ENCODE measurements at regions not wholly inside any gene's neighbourhood (a gene's known extent, or its start where the extent isn't known, plus 50 kb on each side); places are given as distances from the start of the nearest gene placed in this dataset.

DNA sequence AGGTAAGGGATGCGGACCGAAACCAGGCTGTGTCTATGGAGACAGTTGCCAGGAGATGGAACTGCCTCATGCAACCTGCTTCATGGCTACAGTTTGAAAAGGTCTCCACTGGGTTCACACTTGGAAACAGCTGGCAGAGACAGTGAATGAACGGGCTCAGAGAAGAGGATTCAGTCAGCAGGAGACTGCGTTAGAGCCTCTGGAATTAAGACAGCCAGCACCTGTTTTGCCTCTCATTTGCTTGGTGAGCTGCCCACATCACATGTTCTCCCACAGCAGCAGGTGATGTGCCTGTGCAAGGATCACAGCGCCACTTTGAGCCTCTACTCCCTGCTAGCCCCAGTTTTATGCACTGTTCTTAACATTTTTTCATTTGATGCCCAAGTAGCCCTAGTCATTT lies 321.0 kb downstream of the PLPP3 start:
- Mint-ChIP-seq H3K4me1 (ENCODE audit: insufficient read depth, unreplicated experiment) (peaks cover 10% of the 10 kb centered on the region), H3K27ac (ENCODE audit: low read depth, unreplicated experiment) (no peak overlapping the region), H3K4me3 (ENCODE audit: unreplicated experiment) (no peak overlapping the region), H3K36me3 (ENCODE audit: insufficient read depth, unreplicated experiment) (no peaks in the 10 kb centered on the region), H3K27me3 (ENCODE audit: insufficient read depth, unreplicated experiment) (no peaks in the 10 kb centered on the region), H3K9me3 (ENCODE audit: unreplicated experiment) (no peaks in the 10 kb centered on the region)
- intact Hi-C loops (cut with micrococcal nuclease): no loop called here
- ChIA-PET CTCF (no interaction called here), POLR2A (no interaction called here)
- TF ChIP-seq CTCF (IDR thresholded peaks at IDR 0.05; ENCODE audit: unreplicated experiment): no peak
- no peak for DNase-seq (ENCODE audit: unreplicated experiment)
- BruUV-seq (replicated peaks): no TSS peak

GRCh38 chr1:56257726-56258125 lies 321.6 kb downstream of the PLPP3 start:
- intact Hi-C loops (cut with micrococcal nuclease): no loop called here
- H3K27ac Mint-ChIP-seq (ENCODE audit: low read depth, unreplicated experiment): no peak overlapping the region
- H3K27me3 Mint-ChIP-seq (ENCODE audit: insufficient read depth, unreplicated experiment): no peaks in the 10 kb centered on the region
- no peaks in the 10 kb centered on the region for H3K36me3 Mint-ChIP-seq (ENCODE audit: insufficient read depth, unreplicated experiment)
- CTCF ChIA-PET: no interaction called here
- H3K9me3 Mint-ChIP-seq (ENCODE audit: unreplicated experiment): no peaks in the 10 kb centered on the region
- BruUV-seq (replicated peaks): no TSS peak
- POLR2A ChIA-PET: no interaction called here
- no peak for TF ChIP-seq CTCF (IDR thresholded peaks at IDR 0.05; ENCODE audit: unreplicated experiment)
- H3K4me3 Mint-ChIP-seq (ENCODE audit: unreplicated experiment): no peak overlapping the region
- H3K4me1 Mint-ChIP-seq (ENCODE audit: insufficient read depth, unreplicated experiment): peaks cover 10% of the 10 kb centered on the region
- DNase-seq (ENCODE audit: unreplicated experiment): no peak

DNA sequence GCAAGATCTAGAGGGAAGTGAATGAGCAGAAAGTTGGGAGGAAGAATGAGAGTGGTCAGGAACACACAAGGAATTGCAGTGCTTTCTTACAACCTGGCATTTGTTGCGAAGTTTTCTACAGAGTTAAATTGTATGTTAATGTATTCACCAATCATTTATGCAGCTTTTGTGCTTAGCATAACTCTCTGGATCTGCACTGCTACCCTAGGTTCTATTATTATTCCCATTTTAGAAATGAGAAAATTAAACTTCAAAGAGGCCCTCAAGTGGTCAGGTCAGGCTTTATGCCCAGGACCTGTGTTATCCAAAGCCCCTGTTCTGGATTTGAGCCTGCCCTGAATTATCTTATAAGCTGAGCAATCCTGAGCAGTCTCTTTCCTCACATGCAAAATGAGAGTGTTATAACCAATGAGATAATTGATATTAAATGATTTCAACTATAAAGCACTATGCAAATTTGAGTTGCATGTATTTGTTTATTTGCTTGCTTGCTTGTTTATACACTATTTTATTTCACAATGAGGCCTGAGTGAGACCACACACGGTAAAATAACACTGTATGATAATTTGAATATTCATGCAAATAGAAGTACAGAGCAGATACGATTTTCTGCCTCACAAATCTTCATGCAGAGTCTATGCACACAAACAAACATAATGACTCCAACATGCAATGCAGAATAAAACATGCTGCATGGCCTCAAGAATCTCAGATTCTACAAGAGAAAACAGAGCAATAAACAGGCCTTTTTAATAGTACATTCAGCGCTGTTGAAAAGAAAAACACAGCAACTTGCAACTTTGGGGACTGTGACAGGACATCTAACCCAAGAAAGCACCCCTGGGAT lies 323.0 kb downstream of the PLPP3 start:
- Mint-ChIP-seq H3K27ac (ENCODE audit: low read depth, unreplicated experiment) (no peak overlapping the region), H3K27me3 (ENCODE audit: insufficient read depth, unreplicated experiment) (no peaks in the 10 kb centered on the region), H3K36me3 (ENCODE audit: insufficient read depth, unreplicated experiment) (no peaks in the 10 kb centered on the region), H3K4me1 (ENCODE audit: insufficient read depth, unreplicated experiment) (peaks cover 10% of the 10 kb centered on the region), H3K4me3 (ENCODE audit: unreplicated experiment) (no peak overlapping the region), H3K9me3 (ENCODE audit: unreplicated experiment) (no peaks in the 10 kb centered on the region)
- CTCF ChIA-PET: interaction anchor here (0.6 to 0.9 kb wide), 3 partner anchors 307 to 336 kb away, joined by 3 to 4 read pairs (median 3); no protein-coding TSS in a partner anchor
- intact Hi-C loops (cut with micrococcal nuclease): no loop called here
- POLR2A ChIA-PET: no interaction called here
- BruUV-seq (replicated peaks): no TSS peak
- no peak for TF ChIP-seq CTCF (IDR thresholded peaks at IDR 0.05; ENCODE audit: unreplicated experiment)
- no peak for DNase-seq (ENCODE audit: unreplicated experiment)

- POLR2A ChIA-PET: interaction anchor here (0.6 kb wide), 1 partner anchor 490 kb away, joined by 3 read pairs; no protein-coding TSS in a partner anchor
- no peak for TF ChIP-seq CTCF (IDR thresholded peaks at IDR 0.05; ENCODE audit: unreplicated experiment)
- Mint-ChIP-seq H3K27me3 (ENCODE audit: insufficient read depth, unreplicated experiment) (no peaks in the 10 kb centered on the region), H3K36me3 (ENCODE audit: insufficient read depth, unreplicated experiment) (no peaks in the 10 kb centered on the region), H3K27ac (ENCODE audit: low read depth, unreplicated experiment) (no peak overlapping the region), H3K4me3 (ENCODE audit: unreplicated experiment) (no peak overlapping the region), H3K4me1 (ENCODE audit: insufficient read depth, unreplicated experiment) (peaks cover 10% of the 10 kb centered on the region), H3K9me3 (ENCODE audit: unreplicated experiment) (no peaks in the 10 kb centered on the region)
- peak; percentile 56 for DNase-seq (ENCODE audit: unreplicated experiment)
- CTCF ChIA-PET: interaction anchor here (0.5 to 0.9 kb wide), 3 partner anchors 321 to 974 kb away, joined by 3 read pairs; no protein-coding TSS in a partner anchor
- intact Hi-C loops (cut with micrococcal nuclease): no loop called here
- BruUV-seq (replicated peaks): no TSS peak
Measured at GRCh38 chr1:56255516-56256152, 323.7 kb downstream of the PLPP3 start.

Data from MCF 10A (cell line).